Psoas muscle (tissue), 7 donors: ENCODE measurements at regions not wholly inside any gene's neighbourhood (a gene's known extent, or its start where the extent isn't known, plus 50 kb on each side); places are given as distances from the start of the nearest gene placed in this dataset.
A peak's percentile ranks its signal among the peaks of the same experiment; 100 is the strongest.

ENCODE experiments used
- ATAC-seq, 4 donors: fragments of 200-7000 bp; cut with Tn5 transposase; one replicate each; pipeline ENCODE4 v1.9.1; 2020; ENCODE audit warnings: moderate library complexity in 3 of 4, mild to moderate bottlenecking in 2 of 4
- DNase-seq, 2 donors: peaks; one replicate each; pipeline ENCODE4 v3.0.0-alpha.2; 2020
- H3K27ac ChIP-seq: fragments of 200-600 bp; one replicate; pipeline ENCODE4 v1.8.0; 2022
- H3K27me3 ChIP-seq, 3 donors: fragments of 200-600 bp in 1 of 3; one replicate each; pipeline versions ENCODE4 v1.6.1 to v1.8.0; 2013 to 2022; ENCODE audit warnings: low read length in 2 of 3, mild to moderate bottlenecking in 2 of 3, moderate library complexity in 1 of 3; ENCODE audit not compliant: insufficient read depth in 3 of 3
- H3K36me3 ChIP-seq, 2 donors: fragments of 200-600 bp in 1 of 2; one replicate each; pipeline versions ENCODE4 v1.6.1 to v1.8.0; 2013 to 2022; ENCODE audit warnings: low read depth in 1 of 2, mild to moderate bottlenecking in 1 of 2, moderate library complexity in 1 of 2; ENCODE audit not compliant: insufficient read depth in 1 of 2
- H3K4me1 ChIP-seq: fragments of 200-600 bp; one replicate; pipeline ENCODE4 v1.8.0; 2022
- H3K4me3 ChIP-seq: fragments of 200-600 bp; one replicate; pipeline ENCODE4 v1.8.0; 2022; ENCODE audit warnings: mild to moderate bottlenecking
- H3K9me3 ChIP-seq: fragments of 200-600 bp; one replicate; pipeline ENCODE4 v1.8.0; 2022
- WGBS, 3 donors: extraction: QIAGEN DNeasy Blood & Tissue Kit; methylation state at CpG; one replicate each; pipeline versions ENCODE4 v1.1.6 to v1.1.7; 2013; 5-methylcytosine and 5-hydroxymethylcytosine counted together
- intact Hi-C, 2 donors: fragments of 100-400 bp; cut with DNase I; formaldehyde crosslinking; loops; one replicate each; pipeline versions ENCODE4 v1.11.0 to v1.14.2; 2022
- TF ChIP-seq, protein P1 (sequence below): fragments of 200-600 bp; IDR thresholded peaks from one replicate; pipeline ENCODE4 v1.8.0; 2022; ENCODE audit warnings: antibody characterized with exemption
- donor health status: healthy with polysubstance abuse.
- donor health status: DM: no; HTN: no; CAD: no; lungs with moderate emphysema.
- donor health status: Bipolar disorder and iron deficiency.
- donor health status: healthy.
- donor health status: DM: yes; HTN: yes; CAD: no.
- donor health status: DM: no; HTN: no; CAD: no.
- donor health status: DM: yes; HTN: yes; CAD: no.

- TF ChIP-seq, protein P1, sequence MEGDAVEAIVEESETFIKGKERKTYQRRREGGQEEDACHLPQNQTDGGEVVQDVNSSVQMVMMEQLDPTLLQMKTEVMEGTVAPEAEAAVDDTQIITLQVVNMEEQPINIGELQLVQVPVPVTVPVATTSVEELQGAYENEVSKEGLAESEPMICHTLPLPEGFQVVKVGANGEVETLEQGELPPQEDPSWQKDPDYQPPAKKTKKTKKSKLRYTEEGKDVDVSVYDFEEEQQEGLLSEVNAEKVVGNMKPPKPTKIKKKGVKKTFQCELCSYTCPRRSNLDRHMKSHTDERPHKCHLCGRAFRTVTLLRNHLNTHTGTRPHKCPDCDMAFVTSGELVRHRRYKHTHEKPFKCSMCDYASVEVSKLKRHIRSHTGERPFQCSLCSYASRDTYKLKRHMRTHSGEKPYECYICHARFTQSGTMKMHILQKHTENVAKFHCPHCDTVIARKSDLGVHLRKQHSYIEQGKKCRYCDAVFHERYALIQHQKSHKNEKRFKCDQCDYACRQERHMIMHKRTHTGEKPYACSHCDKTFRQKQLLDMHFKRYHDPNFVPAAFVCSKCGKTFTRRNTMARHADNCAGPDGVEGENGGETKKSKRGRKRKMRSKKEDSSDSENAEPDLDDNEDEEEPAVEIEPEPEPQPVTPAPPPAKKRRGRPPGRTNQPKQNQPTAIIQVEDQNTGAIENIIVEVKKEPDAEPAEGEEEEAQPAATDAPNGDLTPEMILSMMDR = no peak
- H3K4me3 ChIP-seq = no peak overlapping the region
- H3K36me3 ChIP-seq = no peaks in the 10 kb centered on the region
- no peaks in the 10 kb centered on the region for H3K27me3 ChIP-seq
- DNase-seq (no peak), ATAC-seq (no peak)
- intact Hi-C loops = no loop called here
- 71 to 84% (median 81%) methylated on average over 4 of the region's 4 CpGs for WGBS, 3 donors
- no peaks in the 10 kb centered on the region for H3K4me1 ChIP-seq
- H3K27ac ChIP-seq = no peak overlapping the region
- no peaks in the 10 kb centered on the region for H3K9me3 ChIP-seq
Observed at GRCh38 chr7:113431406-113431805, 313.1 kb upstream of the SMIM30 start.

- intact Hi-C loops = loop anchor here in 1 of 2 donors (5.0 kb wide), 1 partner anchor 262 kb away; no protein-coding TSS in a partner anchor
- WGBS, 3 donors = 56 to 67% (median 60%) methylated on average over 6 of the region's 6 CpGs
- ATAC-seq = no peak
Observed at GRCh38 chr7:113424185-113424817, 305.9 kb upstream of the SMIM30 start.

GRCh38 chr7:113421696-113422330 is 303.5 kb upstream of the SMIM30 start:
- no peaks in the 10 kb centered on the region for H3K36me3 ChIP-seq
- H3K4me3 ChIP-seq = no peak overlapping the region
- TF ChIP-seq, protein P1 = peak; percentile 75
- ATAC-seq (peak; percentile 75 to 91 (median 86)), DNase-seq (peak; percentile 51 to 63)
- WGBS, 3 donors = 22 to 24% (median 24%) methylated on average over 4 of the region's 4 CpGs
- H3K27ac ChIP-seq = no peak overlapping the region
- intact Hi-C loops = loop anchor here in 1 of 2 donors (2.0 to 5.0 kb wide), 2 partner anchors 260 to 407 kb away; no protein-coding TSS in a partner anchor
- H3K4me1 ChIP-seq = no peaks in the 10 kb centered on the region
- H3K9me3 ChIP-seq = no peaks in the 10 kb centered on the region
- H3K27me3 ChIP-seq = no peaks in the 10 kb centered on the region

More at GRCh38 chr7:113424185-113424817, 305.9 kb upstream of the SMIM30 start:
- no peaks in the 10 kb centered on the region for H3K36me3 ChIP-seq
- no peaks in the 10 kb centered on the region for H3K4me1 ChIP-seq
- H3K27me3 ChIP-seq = no peaks in the 10 kb centered on the region
- no peak overlapping the region for H3K27ac ChIP-seq
- no peak overlapping the region for H3K4me3 ChIP-seq
- no peaks in the 10 kb centered on the region for H3K9me3 ChIP-seq
- no peak for DNase-seq
- TF ChIP-seq, protein P1 = no peak

DNA sequence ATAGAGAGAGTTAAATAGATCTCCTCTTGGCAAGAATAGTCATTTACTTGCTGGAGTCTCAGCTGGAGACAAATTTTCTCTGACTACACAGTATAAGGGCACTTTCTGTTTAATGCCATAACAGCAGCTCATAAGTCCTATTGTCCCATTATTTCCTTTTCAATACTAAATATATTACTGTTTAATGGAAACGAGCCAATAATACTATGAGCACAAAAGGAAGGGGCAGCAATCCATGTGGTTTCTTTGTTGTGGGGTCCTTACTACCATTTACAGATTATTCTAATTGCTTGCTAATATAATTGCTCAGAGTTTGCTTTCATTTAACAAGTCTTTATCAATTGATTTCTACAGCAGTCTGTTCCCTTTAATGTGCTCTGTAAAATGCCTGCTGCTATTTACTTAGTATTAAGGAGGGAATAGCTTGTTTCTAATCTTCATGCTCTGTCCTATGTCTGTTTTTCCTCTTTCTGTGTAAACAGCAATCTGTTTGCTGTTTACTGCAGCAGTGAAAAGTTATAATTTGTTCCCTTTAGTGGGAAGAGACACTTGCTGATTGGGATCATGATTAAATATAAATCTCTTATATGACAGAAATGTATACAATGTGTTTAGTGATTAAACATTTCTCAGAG is 296.2 kb upstream of the SMIM30 start:
- intact Hi-C loops = loop anchor here (5.0 to 10.0 kb wide), 2 partner anchors 860 to 872 kb away; no protein-coding TSS in a partner anchor
- no peaks in the 10 kb centered on the region for H3K4me1 ChIP-seq

More for the DNA sequence above, 296.2 kb upstream of the SMIM30 start:
- WGBS, 3 donors = 40 to 63% (median 51%) methylated on average over 1 of the region's 1 CpG
- DNase-seq (no peak), ATAC-seq (no peak)
- Histone ChIP-seq H3K4me3 (no peak overlapping the region), H3K27me3 (no peaks in the 10 kb centered on the region), H3K9me3 (no peaks in the 10 kb centered on the region), H3K27ac (no peak overlapping the region), H3K36me3 (no peaks in the 10 kb centered on the region)
- TF ChIP-seq, protein P1 = no peak
